ENCODE measurements at regions not wholly inside any gene's neighbourhood (a gene's known extent, or its start where the extent isn't known, plus 50 kb on each side); places are given as distances from the start of the nearest gene placed in this dataset.

DNA sequence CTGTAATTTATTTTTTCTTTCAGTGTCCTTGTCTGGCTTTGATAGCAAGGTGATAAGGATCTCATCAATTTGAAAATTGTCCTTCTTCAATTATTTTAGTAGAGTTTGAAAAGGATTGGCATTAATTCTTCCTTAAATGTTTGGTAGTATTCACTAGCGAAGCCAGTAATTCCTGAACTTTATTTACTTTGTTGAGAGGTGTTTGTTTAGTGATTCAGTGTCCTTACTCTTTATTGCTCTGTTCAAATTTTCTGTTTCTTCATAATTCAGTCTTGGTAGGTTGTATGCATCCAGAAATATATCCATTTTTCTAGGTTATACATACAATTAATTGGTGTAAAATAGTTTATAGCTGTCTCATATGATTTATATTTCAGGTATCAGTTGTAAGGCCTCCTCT is 676.7 kb upstream of the POU3F3 start:
- Mint-ChIP-seq H3K36me3 (peaks cover 0 to 3% (median 0%) of the 10 kb centered on the region in 5 donors), H3K27ac (no peak overlapping the region), H3K4me1 (no peaks in the 10 kb centered on the region), H3K4me3 (no peak overlapping the region), H3K9me3 (peaks cover 2 to 26% (median 11%) of the 10 kb centered on the region in 11 donors), H3K27me3 (no peaks in the 10 kb centered on the region)
- Histone ChIP-seq H3K4me3 (ENCODE audit: low read length) (no peak overlapping the region), H3K36me3 (ENCODE audit: control insufficient read depth in 2 of 3, insufficient read depth in 3 of 3, low read length in 3 of 3) (no peaks in the 10 kb centered on the region), H3K27me3 (ENCODE audit: control insufficient read depth in 2 of 2, insufficient read depth in 2 of 2, low read length in 2 of 2) (no peaks in the 10 kb centered on the region), H3K27ac (ENCODE audit: low read depth, low read length) (no peak overlapping the region), H3K9me3 (ENCODE audit: control insufficient read depth in 2 of 3, low read length in 3 of 3) (peaks cover 0 to 17% (median 0%) of the 10 kb centered on the region in 3 experiments), H3K4me1 (ENCODE audit: control insufficient read depth in 2 of 2, insufficient read depth in 2 of 2, low read length in 2 of 2) (no peaks in the 10 kb centered on the region)
- intact Hi-C loops (cut with micrococcal nuclease): no loop called here
- no peak for DNase-seq
- ATAC-seq: no peak
- ChIA-PET CTCF (no interaction called here), POLR2A (no interaction called here)

DNA sequence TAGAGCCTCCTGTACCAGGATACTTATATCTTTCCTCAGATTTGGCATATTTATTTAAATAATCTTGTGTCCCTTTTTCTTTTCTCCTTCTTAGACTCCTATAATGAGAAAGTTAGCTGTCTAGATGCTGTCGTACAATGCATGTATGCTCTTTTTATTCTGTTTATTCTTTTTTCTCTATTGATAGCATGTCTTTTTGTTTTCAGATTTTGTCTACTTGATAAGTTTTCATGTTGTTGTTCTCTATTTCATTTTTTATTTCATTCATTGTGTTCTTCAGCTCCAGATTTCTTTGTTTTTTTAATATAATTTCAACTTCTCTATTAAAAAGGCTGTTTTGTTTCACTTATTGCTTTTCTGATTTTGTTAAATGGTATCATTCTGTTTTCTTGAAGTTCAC is 674.3 kb upstream of the POU3F3 start:
- DNase-seq (no peak), ATAC-seq (no peak)
- H3K9me3 ChIP-seq (ENCODE audit: control insufficient read depth in 2 of 3, low read length in 3 of 3): peaks cover 0 to 17% (median 0%) of the 10 kb centered on the region in 3 experiments
- no peaks in the 10 kb centered on the region for H3K36me3 ChIP-seq (ENCODE audit: control insufficient read depth in 2 of 3, insufficient read depth in 3 of 3, low read length in 3 of 3)
- no peak overlapping the region for H3K27ac ChIP-seq (ENCODE audit: low read depth, low read length)
- no peak overlapping the region for H3K4me3 ChIP-seq (ENCODE audit: low read length)
- Mint-ChIP-seq H3K9me3 (peaks cover 7 to 37% (median 11%) of the 10 kb centered on the region in 11 donors), H3K4me1 (no peaks in the 10 kb centered on the region), H3K36me3 (peaks cover 0 to 3% (median 0%) of the 10 kb centered on the region in 5 donors), H3K27ac (no peak overlapping the region), H3K27me3 (no peaks in the 10 kb centered on the region), H3K4me3 (no peak overlapping the region)
- no peaks in the 10 kb centered on the region for H3K27me3 ChIP-seq (ENCODE audit: control insufficient read depth in 2 of 2, insufficient read depth in 2 of 2, low read length in 2 of 2)
- ChIA-PET CTCF (no interaction called here), POLR2A (no interaction called here)
- H3K4me1 ChIP-seq (ENCODE audit: control insufficient read depth in 2 of 2, insufficient read depth in 2 of 2, low read length in 2 of 2): no peaks in the 10 kb centered on the region
- intact Hi-C loops (cut with micrococcal nuclease): no loop called here

DNA sequence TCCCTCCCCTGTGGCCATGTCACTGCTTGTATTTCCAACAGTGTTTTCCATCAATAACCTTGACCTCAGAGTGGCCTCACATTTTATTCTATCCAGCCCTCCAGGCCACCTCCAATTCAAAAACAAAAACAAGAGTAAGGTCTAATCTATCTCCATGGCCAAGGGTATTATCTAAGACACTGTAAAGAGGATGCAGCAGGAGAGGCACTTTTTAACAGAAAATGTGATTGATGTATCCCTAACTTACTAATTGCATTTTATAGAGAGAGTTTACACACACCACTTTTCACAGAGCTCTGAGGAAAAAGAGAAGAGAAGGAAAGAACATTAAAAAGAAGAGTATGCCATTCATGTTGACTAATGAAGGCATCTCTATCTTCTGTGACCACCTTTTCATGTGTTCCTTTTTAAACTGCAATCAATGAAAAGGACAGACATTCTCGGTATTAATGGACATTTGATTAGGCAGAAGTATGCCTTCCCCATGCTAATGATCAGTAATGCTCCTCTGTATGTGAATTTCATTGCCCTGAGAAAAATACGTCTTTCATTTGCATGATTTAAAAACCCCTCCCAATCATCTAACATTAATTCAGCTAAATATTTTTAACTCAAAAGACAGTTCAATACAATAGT is 653.3 kb upstream of the POU3F3 start:
- no peak overlapping the region for H3K27ac Mint-ChIP-seq

DNA sequence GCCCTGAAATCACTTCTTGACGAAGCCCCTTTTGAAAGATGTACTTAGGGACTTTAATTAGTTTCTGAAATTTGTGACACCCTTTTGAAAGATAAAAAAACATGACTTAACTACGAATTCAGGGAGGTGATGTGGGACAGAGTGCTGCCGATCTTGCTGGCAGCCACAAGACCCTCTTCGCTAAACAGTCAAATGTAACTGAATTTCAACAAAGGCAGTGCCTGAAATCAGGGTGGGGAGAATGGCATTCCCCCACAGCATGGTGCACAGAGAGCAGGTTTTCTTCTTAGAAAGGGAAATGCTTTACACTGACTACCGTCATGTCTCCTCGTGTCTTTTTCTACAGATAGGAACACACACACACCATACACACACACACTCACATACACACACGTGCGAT is 640.2 kb upstream of the POU3F3 start:
- CTCF ChIA-PET: no interaction called here
- Mint-ChIP-seq H3K9me3 (peaks cover 0 to 13% (median 0%) of the 10 kb centered on the region in 11 donors), H3K4me3 (no peak overlapping the region), H3K27ac (no peak overlapping the region), H3K36me3 (no peaks in the 10 kb centered on the region), H3K27me3 (no peaks in the 10 kb centered on the region), H3K4me1 (peaks cover 0 to 3% (median 0%) of the 10 kb centered on the region in 7 donors)
- Histone ChIP-seq H3K27me3 (ENCODE audit: control insufficient read depth in 2 of 2, insufficient read depth in 2 of 2, low read length in 2 of 2) (no peaks in the 10 kb centered on the region), H3K4me1 (ENCODE audit: control insufficient read depth in 2 of 2, insufficient read depth in 2 of 2, low read length in 2 of 2) (no peaks in the 10 kb centered on the region), H3K36me3 (ENCODE audit: control insufficient read depth in 2 of 3, insufficient read depth in 3 of 3, low read length in 3 of 3) (no peaks in the 10 kb centered on the region), H3K9me3 (ENCODE audit: control insufficient read depth in 2 of 3, low read length in 3 of 3) (no peaks in the 10 kb centered on the region), H3K4me3 (ENCODE audit: low read length) (no peak overlapping the region), H3K27ac (ENCODE audit: low read depth, low read length) (no peak overlapping the region)
- ATAC-seq (no peak), DNase-seq (no peak)
- POLR2A ChIA-PET: no interaction called here
- intact Hi-C loops (cut with micrococcal nuclease): no loop called here

More for the DNA sequence above, 653.3 kb upstream of the POU3F3 start:
- no peak overlapping the region for H3K4me3 Mint-ChIP-seq
- no peaks in the 10 kb centered on the region for H3K36me3 Mint-ChIP-seq
- Histone ChIP-seq H3K4me1 (ENCODE audit: control insufficient read depth in 2 of 2, insufficient read depth in 2 of 2, low read length in 2 of 2) (no peaks in the 10 kb centered on the region), H3K9me3 (ENCODE audit: control insufficient read depth in 2 of 3, low read length in 3 of 3) (no peaks in the 10 kb centered on the region), H3K36me3 (ENCODE audit: control insufficient read depth in 2 of 3, insufficient read depth in 3 of 3, low read length in 3 of 3) (no peaks in the 10 kb centered on the region), H3K4me3 (ENCODE audit: low read length) (no peak overlapping the region), H3K27ac (ENCODE audit: low read depth, low read length) (no peak overlapping the region), H3K27me3 (ENCODE audit: control insufficient read depth in 2 of 2, insufficient read depth in 2 of 2, low read length in 2 of 2) (no peaks in the 10 kb centered on the region)
- no peaks in the 10 kb centered on the region for H3K4me1 Mint-ChIP-seq
- DNase-seq (no peak), ATAC-seq (no peak)
- H3K9me3 Mint-ChIP-seq: peaks cover 0 to 5% (median 0%) of the 10 kb centered on the region in 11 donors
- ChIA-PET CTCF (no interaction called here), POLR2A (no interaction called here)
- no peaks in the 10 kb centered on the region for H3K27me3 Mint-ChIP-seq
- intact Hi-C loops (cut with micrococcal nuclease): no loop called here

DNA sequence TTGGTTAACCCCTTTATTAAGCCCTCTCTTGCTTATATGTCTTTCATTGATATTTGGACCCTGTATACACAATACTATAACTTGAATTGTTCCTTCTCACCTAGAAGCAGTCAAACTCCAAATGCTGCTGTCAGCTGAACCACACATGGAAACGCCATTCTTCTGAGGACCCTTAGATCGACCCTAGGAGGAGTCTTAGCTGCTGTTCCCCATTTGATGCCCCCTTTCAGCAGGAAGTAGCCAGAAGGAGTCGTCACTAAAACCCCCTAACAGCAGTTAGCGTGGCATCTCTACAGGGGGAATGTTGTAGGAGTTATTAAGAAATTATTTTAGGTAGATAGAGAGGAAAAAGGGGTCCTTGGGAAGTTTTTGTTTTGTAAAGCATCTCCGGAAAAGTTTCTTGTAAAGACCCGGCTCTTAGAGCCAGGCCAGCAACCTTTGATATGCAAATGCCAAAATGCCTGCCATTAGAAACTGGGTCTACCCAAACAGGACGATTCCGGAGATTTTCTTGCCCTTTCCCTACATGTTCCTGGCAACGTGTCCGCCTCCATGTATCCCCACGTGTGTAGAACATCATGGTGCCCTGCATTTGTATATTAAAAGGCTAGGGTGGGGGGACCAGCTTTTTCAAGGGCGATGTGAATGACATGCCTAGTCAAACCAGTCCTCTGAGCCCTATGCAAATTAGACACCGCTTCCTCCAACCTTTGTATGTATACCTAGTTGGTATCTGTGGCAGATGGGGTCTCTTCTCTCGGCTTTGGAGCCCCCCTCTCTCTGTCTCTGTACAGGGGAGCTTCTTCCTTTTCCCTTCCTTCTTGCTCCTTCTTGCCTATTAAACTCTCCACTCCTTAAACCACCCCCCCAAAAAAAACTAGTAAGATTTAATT is 638.4 kb upstream of the POU3F3 start:
- H3K27ac ChIP-seq (ENCODE audit: low read depth, low read length): no peak overlapping the region
- H3K4me1 Mint-ChIP-seq: peaks cover 0 to 3% (median 0%) of the 10 kb centered on the region in 7 donors

DNA sequence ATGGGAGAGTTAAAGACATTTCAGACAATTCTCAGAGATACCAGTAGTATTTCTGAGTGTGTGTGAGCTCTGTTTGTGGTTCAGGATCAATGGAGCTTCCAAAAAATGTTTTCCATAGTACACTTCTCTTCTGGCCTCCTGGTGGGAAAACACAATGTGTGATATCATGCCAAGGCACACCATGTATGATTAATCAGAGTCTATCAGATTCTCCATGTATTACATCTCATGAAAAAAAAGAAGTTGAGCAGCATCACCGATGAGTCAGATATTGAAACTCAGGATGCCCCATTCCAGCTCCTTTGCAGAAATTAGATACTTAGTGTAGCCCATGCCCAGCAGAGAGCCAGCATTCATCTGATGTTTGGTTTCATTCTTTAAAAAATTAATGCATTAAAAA is 620.3 kb upstream of the POU3F3 start:
- Histone ChIP-seq H3K27me3 (ENCODE audit: control insufficient read depth in 2 of 2, insufficient read depth in 2 of 2, low read length in 2 of 2) (no peaks in the 10 kb centered on the region), H3K27ac (ENCODE audit: low read depth, low read length) (no peak overlapping the region), H3K4me1 (ENCODE audit: control insufficient read depth in 2 of 2, insufficient read depth in 2 of 2, low read length in 2 of 2) (no peaks in the 10 kb centered on the region), H3K9me3 (ENCODE audit: control insufficient read depth in 2 of 3, low read length in 3 of 3) (no peaks in the 10 kb centered on the region), H3K4me3 (ENCODE audit: low read length) (no peak overlapping the region), H3K36me3 (ENCODE audit: control insufficient read depth in 2 of 3, insufficient read depth in 3 of 3, low read length in 3 of 3) (no peaks in the 10 kb centered on the region)
- H3K4me3 Mint-ChIP-seq: no peak overlapping the region
- no peak for ATAC-seq
- H3K9me3 Mint-ChIP-seq: peaks cover 0 to 19% (median 5%) of the 10 kb centered on the region in 11 donors
- DNase-seq: no peak
- no peaks in the 10 kb centered on the region for H3K36me3 Mint-ChIP-seq
- intact Hi-C loops (cut with micrococcal nuclease): no loop called here
- H3K27me3 Mint-ChIP-seq: no peaks in the 10 kb centered on the region
- CTCF ChIA-PET: no interaction called here
- H3K27ac Mint-ChIP-seq: no peak overlapping the region
- no peaks in the 10 kb centered on the region for H3K4me1 Mint-ChIP-seq
- POLR2A ChIA-PET: no interaction called here

More for the DNA sequence above, 638.4 kb upstream of the POU3F3 start:
- intact Hi-C loops (cut with micrococcal nuclease): no loop called here
- ATAC-seq: no peak
- no peak overlapping the region for H3K27ac Mint-ChIP-seq
- no peaks in the 10 kb centered on the region for H3K4me1 ChIP-seq (ENCODE audit: control insufficient read depth in 2 of 2, insufficient read depth in 2 of 2, low read length in 2 of 2)
- no peaks in the 10 kb centered on the region for H3K36me3 ChIP-seq (ENCODE audit: control insufficient read depth in 2 of 3, insufficient read depth in 3 of 3, low read length in 3 of 3)
- H3K9me3 ChIP-seq (ENCODE audit: control insufficient read depth in 2 of 3, low read length in 3 of 3): no peaks in the 10 kb centered on the region
- H3K4me3 ChIP-seq (ENCODE audit: low read length): no peak overlapping the region
- no peaks in the 10 kb centered on the region for H3K27me3 Mint-ChIP-seq
- POLR2A ChIA-PET: no interaction called here
- H3K4me3 Mint-ChIP-seq: no peak overlapping the region
- CTCF ChIA-PET: no interaction called here
- DNase-seq: no peak
- H3K27me3 ChIP-seq (ENCODE audit: control insufficient read depth in 2 of 2, insufficient read depth in 2 of 2, low read length in 2 of 2): no peaks in the 10 kb centered on the region
- H3K36me3 Mint-ChIP-seq: no peaks in the 10 kb centered on the region
- H3K9me3 Mint-ChIP-seq: peaks cover 0 to 13% (median 0%) of the 10 kb centered on the region in 11 donors

DNA sequence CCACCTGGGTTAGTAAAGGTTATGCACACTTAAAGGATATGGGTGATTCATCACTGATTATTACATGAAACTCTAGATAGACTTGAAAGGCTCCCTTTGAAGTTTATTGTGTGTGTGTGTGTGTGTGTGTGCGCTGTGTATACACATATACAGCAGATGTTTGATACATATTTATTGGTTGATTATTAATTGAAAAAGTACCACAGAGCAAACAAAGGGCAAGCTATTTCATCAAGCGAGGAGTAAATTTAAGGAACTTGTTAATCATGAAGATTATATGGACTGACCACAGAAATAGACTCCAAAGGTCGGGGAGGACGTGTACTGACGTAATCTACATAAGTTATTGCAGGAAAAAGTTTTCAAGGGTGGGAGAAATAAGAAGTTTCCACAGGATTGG is 617.4 kb upstream of the POU3F3 start:
- no peaks in the 10 kb centered on the region for H3K27me3 Mint-ChIP-seq
- no peaks in the 10 kb centered on the region for H3K4me1 Mint-ChIP-seq
- H3K36me3 Mint-ChIP-seq: peaks cover 0 to 5% (median 0%) of the 10 kb centered on the region in 5 donors
- H3K9me3 Mint-ChIP-seq: peaks cover 9 to 32% (median 15%) of the 10 kb centered on the region in 11 donors
- Histone ChIP-seq H3K9me3 (ENCODE audit: control insufficient read depth in 2 of 3, low read length in 3 of 3) (no peaks in the 10 kb centered on the region), H3K27ac (ENCODE audit: low read depth, low read length) (no peak overlapping the region), H3K36me3 (ENCODE audit: control insufficient read depth in 2 of 3, insufficient read depth in 3 of 3, low read length in 3 of 3) (no peaks in the 10 kb centered on the region), H3K4me3 (ENCODE audit: low read length) (no peak overlapping the region), H3K4me1 (ENCODE audit: control insufficient read depth in 2 of 2, insufficient read depth in 2 of 2, low read length in 2 of 2) (no peaks in the 10 kb centered on the region), H3K27me3 (ENCODE audit: control insufficient read depth in 2 of 2, insufficient read depth in 2 of 2, low read length in 2 of 2) (no peaks in the 10 kb centered on the region)
- ChIA-PET POLR2A (no interaction called here), CTCF (no interaction called here)
- no peak overlapping the region for H3K27ac Mint-ChIP-seq
- intact Hi-C loops (cut with micrococcal nuclease): no loop called here
- ATAC-seq: no peak
- no peak for DNase-seq
- no peak overlapping the region for H3K4me3 Mint-ChIP-seq

Measured in naive thymus-derived CD4-positive, alpha-beta T cell (primary cell).